AG04449 (cell line): ENCODE measurements at regions not wholly inside any gene's neighbourhood (a gene's known extent, or its start where the extent isn't known, plus 50 kb on each side); places are given as distances from the start of the nearest gene placed in this dataset.
A peak's percentile ranks its signal among the peaks of the same experiment; 100 is the strongest.

Experiments used
- CTCF ChIA-PET: fragments of 350-600 bp; formaldehyde crosslinking; extraction: SDS; loops from one replicate; lab custom pipeline; 2021; ENCODE audit warnings: antibody characterized with exemption; lab: Yijun Ruan, JAX
- POLR2A ChIA-PET: fragments of 400-600, 350-600 bp; formaldehyde crosslinking; extraction: SDS; loops from one replicate; lab custom pipeline; 2020; ENCODE audit warnings: antibody characterized with exemption, inconsistent platforms; lab: Yijun Ruan, JAX
- DNase-seq: peaks from one replicate; pipeline ENCODE4 v3.0.0-alpha.2; 2010; ENCODE audit warnings: low read depth, low spot score
- H3K4me3 ChIP-seq: 2 replicates; pipeline ENCODE4 v1.5.1; 2011; ENCODE audit warnings: low read depth, mild to moderate bottlenecking, control low read depth, low read length
- TF ChIP-seq, protein P1 (sequence below): IDR thresholded peaks from one replicate; pipeline ENCODE4 v1.5.1; 2011; ENCODE audit warnings: mild to moderate bottlenecking, moderate library complexity, low read length, control low read depth, inconsistent platforms; ENCODE audit not compliant: insufficient read depth; ENCODE audit errors: missing control alignments

DNA sequence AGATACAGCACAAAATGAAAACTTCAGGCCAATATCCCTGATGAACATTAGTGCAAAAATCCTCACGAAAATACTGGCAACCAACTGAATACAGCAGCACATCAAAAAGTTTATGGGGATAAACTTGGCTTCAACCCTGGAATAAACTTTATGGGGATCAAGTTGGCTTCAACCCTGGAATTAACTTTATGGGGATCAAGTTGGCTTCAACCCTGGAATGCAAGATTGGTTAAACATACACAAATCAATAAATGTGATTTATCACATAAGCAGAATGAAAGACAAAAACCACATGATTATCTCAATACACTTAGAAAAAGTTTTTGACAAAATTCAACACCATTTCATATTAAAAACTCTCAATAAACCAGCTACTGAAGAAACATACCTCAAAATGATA lies 213.7 kb upstream of the DMRTA1 start:
- H3K4me3 ChIP-seq = no peak overlapping the region
- POLR2A ChIA-PET = no interaction called here
- CTCF ChIA-PET = interaction anchor here (1.0 to 1.5 kb wide), 6 partner anchors 11 to 421 kb away, joined by 3 to 5 read pairs (median 4); partner anchors contain the start of gene CDKN2B
- TF ChIP-seq, protein P1, sequence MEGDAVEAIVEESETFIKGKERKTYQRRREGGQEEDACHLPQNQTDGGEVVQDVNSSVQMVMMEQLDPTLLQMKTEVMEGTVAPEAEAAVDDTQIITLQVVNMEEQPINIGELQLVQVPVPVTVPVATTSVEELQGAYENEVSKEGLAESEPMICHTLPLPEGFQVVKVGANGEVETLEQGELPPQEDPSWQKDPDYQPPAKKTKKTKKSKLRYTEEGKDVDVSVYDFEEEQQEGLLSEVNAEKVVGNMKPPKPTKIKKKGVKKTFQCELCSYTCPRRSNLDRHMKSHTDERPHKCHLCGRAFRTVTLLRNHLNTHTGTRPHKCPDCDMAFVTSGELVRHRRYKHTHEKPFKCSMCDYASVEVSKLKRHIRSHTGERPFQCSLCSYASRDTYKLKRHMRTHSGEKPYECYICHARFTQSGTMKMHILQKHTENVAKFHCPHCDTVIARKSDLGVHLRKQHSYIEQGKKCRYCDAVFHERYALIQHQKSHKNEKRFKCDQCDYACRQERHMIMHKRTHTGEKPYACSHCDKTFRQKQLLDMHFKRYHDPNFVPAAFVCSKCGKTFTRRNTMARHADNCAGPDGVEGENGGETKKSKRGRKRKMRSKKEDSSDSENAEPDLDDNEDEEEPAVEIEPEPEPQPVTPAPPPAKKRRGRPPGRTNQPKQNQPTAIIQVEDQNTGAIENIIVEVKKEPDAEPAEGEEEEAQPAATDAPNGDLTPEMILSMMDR = no peak
- no peak for DNase-seq

DNA sequence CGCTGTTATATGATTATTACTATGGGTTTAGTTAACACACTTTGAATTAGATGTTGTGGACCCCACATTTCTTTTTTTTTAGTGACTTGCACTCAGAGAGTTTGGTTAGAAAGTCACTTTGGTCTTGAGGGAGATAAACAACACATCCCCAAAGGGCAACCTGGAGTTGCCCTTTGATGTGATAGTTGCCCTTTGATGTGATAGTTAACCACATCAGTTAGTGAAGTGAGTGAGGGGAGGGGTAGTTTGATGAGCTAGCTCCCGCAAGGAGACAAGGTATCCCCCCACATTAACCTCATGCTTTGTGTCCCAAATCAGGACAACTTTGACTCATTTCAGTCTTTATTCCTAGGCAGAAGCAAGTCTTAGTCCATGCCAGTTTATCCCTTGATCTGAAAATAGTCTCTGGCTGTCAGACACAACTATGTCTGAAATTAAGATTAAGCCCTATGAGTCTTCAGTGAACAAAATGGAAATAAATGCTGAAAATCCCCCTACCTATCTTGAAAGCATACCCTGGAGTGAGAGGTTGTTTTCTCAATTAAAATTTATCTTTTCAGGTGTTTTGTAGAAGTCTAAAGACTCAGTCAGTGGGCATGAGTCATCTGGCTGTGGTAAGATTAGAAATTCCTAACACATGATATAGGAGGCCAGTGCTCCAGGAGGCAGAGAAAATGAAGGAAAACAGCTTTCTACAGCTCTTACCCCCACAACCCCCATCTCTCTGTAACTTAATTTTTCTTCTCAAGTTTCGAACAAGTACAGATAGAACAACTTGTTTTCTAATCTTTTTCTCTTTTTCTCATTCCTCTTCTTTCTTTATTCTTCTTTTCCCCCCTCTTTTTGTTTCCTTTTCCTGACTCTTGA lies 208.9 kb upstream of the DMRTA1 start:
- no peak overlapping the region for H3K4me3 ChIP-seq
- peak; percentile 63 for DNase-seq
- POLR2A ChIA-PET = interaction anchor here (0.6 to 1.9 kb wide), 4 partner anchors 24 to 229 kb away, joined by 3 to 15 read pairs (median 4); partner anchors contain the start of gene CDKN2B
- CTCF ChIA-PET = interaction anchor here (1.0 to 7.6 kb wide), 22 partner anchors 9 to 803 kb away, joined by 3 to 197 read pairs (median 6); partner anchors contain the start of gene CDKN2B
- TF ChIP-seq, protein P1 = no peak

DNA sequence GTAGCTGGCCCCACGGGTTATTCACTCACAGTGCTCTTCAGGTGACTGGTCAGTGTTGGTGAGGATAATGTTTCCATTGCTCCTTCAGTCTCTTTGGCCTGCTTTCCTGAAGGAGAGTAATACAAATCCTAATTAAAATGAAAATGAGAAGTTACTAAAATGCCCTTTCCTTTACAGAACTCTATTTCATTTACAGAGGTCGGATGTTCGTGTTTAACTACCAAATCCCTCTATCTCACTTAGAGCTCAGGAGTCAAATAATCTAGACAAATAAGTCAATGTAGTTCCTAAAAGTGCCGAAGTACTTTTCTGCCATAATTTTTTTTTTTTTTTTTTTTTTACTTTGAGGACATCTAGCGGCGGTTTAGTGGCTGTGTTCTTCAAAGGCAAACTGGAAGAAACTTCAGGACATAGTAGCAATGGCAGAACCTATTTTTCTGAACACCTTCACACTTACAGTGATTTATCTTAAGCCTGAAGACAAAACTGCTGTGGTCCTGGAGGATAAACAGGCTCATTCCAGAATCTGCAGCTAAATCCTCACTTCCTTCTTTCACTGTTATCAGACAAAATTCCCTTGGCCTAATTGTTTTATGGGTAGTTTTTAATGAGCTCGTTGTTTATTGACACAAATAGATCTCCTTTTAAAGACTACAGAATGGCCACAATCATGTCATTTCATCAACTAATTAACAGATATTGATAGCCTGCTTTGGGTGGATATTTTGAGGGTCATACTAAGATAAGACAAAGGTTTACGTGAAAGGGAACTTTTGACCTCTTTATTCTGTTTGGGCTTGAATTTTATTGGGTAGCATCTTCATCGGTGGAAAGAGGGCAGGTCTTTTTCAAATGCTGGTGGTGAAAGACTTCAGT lies 207.6 kb upstream of the DMRTA1 start:
- TF ChIP-seq, protein P1 = peak; percentile 13
- no peak overlapping the region for H3K4me3 ChIP-seq
- ChIA-PET CTCF (interaction anchor here (0.6 to 7.6 kb wide), 52 partner anchors 10 to 804 kb away, joined by 3 to 197 read pairs (median 4); partner anchors contain the start of genes CDKN2A, CDKN2B and CDKN2B-AS1), POLR2A (interaction anchor here (1.1 to 1.9 kb wide), 4 partner anchors 27 to 230 kb away, joined by 3 to 15 read pairs (median 4); partner anchors contain the start of gene CDKN2B)
- DNase-seq = no peak

DNA sequence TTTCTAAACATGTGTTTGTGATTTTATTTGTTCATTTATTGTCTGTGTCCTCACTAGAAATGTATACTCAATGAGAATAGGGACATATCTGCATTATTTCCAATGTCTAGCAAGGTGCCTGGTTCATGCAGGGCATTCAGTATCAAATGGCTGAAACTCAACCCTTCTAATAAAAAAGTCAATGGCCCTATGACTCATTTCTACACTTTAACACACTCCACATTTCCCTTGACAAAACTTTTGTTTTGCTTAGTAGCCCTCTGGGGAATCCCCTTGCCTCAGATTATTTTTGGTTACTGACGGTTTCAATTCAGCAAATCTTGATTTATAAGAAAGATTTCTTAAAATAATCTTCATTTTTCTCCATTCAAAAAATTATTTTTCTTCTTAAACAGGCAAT lies 206.0 kb upstream of the DMRTA1 start:
- TF ChIP-seq, protein P1 = no peak
- ChIA-PET POLR2A (no interaction called here), CTCF (interaction anchor here (1.2 to 7.6 kb wide), 8 partner anchors 9 to 430 kb away, joined by 3 to 197 read pairs (median 30); partner anchors contain the start of gene CDKN2B)
- no peak overlapping the region for H3K4me3 ChIP-seq
- DNase-seq = no peak

DNA sequence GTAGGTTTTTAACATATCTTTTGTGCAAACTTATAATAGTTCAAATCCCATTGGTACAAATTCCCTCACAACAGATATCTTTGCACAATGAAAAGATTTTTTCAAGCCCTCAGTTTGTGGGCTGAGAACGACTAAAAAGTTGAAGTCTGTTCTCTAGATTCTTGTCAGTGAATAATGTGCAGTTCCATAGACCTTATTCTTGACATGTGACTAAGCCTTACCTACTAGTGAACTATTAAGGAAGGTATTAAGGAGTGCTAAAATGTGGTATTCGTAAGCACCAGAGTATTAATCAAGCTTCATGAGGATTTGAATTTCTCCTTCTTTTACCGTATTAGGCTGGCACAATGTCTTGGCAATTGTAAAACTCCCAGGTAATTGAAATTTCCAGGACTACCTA lies 205.6 kb upstream of the DMRTA1 start:
- TF ChIP-seq, protein P1 = no peak
- H3K4me3 ChIP-seq = no peak overlapping the region
- ChIA-PET CTCF (interaction anchor here (0.8 to 7.6 kb wide), 3 partner anchors 79 to 431 kb away, joined by 3 to 197 read pairs (median 67); partner anchors contain the start of gene CDKN2B), POLR2A (no interaction called here)
- no peak for DNase-seq
